ENCODE measurements at regions not wholly inside any gene's neighbourhood (a gene's known extent, or its start where the extent isn't known, plus 50 kb on each side); places are given as distances from the start of the nearest gene placed in this dataset.

- no peaks in the 10 kb centered on the region for H3K36me3 ChIP-seq
- no peak overlapping the region for H3K4me3 ChIP-seq (ENCODE audit: low read depth, low read length)
- no peaks in the 10 kb centered on the region for H3K9me3 ChIP-seq (ENCODE audit: severe bottlenecking)
- no peak for DNase-seq
- no peaks in the 10 kb centered on the region for H3K27me3 ChIP-seq (ENCODE audit: insufficient read depth, low read depth, severe bottlenecking)
- H3K27ac ChIP-seq = no peak overlapping the region
- TF ChIP-seq CTCF (IDR thresholded peaks at IDR 0.05; ENCODE audit: low read depth, low read length) = no peak
Observed at GRCh38 chr4:12579172-12579571, 905.0 kb downstream of the RAB28 start.

GRCh38 chr4:12576409-12576808 lies 907.7 kb downstream of the RAB28 start:
- Histone ChIP-seq H3K36me3 (no peaks in the 10 kb centered on the region), H3K4me3 (ENCODE audit: low read depth, low read length) (no peak overlapping the region), H3K9me3 (ENCODE audit: severe bottlenecking) (no peaks in the 10 kb centered on the region), H3K27me3 (ENCODE audit: insufficient read depth, low read depth, severe bottlenecking) (no peaks in the 10 kb centered on the region), H3K27ac (no peak overlapping the region)
- no peak for DNase-seq
- TF ChIP-seq CTCF (IDR thresholded peaks at IDR 0.05; ENCODE audit: low read depth, low read length) = no peak

- TF ChIP-seq CTCF (IDR thresholded peaks at IDR 0.05; ENCODE audit: low read depth, low read length) = no peak
- H3K27ac ChIP-seq = no peak overlapping the region
- DNase-seq = no peak
- no peak overlapping the region for H3K4me3 ChIP-seq (ENCODE audit: low read depth, low read length)
- no peaks in the 10 kb centered on the region for H3K36me3 ChIP-seq
- H3K9me3 ChIP-seq (ENCODE audit: severe bottlenecking) = no peaks in the 10 kb centered on the region
- H3K27me3 ChIP-seq (ENCODE audit: insufficient read depth, low read depth, severe bottlenecking) = no peaks in the 10 kb centered on the region
Observed at GRCh38 chr4:12573716-12574115, 910.4 kb downstream of the RAB28 start.

- TF ChIP-seq CTCF (IDR thresholded peaks at IDR 0.05; ENCODE audit: low read depth, low read length) = no peak
- no peaks in the 10 kb centered on the region for H3K9me3 ChIP-seq (ENCODE audit: severe bottlenecking)
- no peak for DNase-seq
- H3K27ac ChIP-seq = no peak overlapping the region
- H3K4me3 ChIP-seq (ENCODE audit: low read depth, low read length) = no peak overlapping the region
- no peaks in the 10 kb centered on the region for H3K27me3 ChIP-seq (ENCODE audit: insufficient read depth, low read depth, severe bottlenecking)
- no peaks in the 10 kb centered on the region for H3K36me3 ChIP-seq
Observed at GRCh38 chr4:12562476-12563140, 921.5 kb downstream of the RAB28 start.

GRCh38 chr4:12562021-12562420 lies 922.1 kb downstream of the RAB28 start:
- no peak for DNase-seq
- Histone ChIP-seq H3K27ac (no peak overlapping the region), H3K4me3 (ENCODE audit: low read depth, low read length) (no peak overlapping the region), H3K36me3 (no peaks in the 10 kb centered on the region), H3K27me3 (ENCODE audit: insufficient read depth, low read depth, severe bottlenecking) (no peaks in the 10 kb centered on the region), H3K9me3 (ENCODE audit: severe bottlenecking) (no peaks in the 10 kb centered on the region)
- TF ChIP-seq CTCF (IDR thresholded peaks at IDR 0.05; ENCODE audit: low read depth, low read length) = no peak

- TF ChIP-seq CTCF (IDR thresholded peaks at IDR 0.05; ENCODE audit: low read depth, low read length) = no peak
- DNase-seq = no peak
- no peaks in the 10 kb centered on the region for H3K36me3 ChIP-seq
- H3K27ac ChIP-seq = no peak overlapping the region
- H3K4me3 ChIP-seq (ENCODE audit: low read depth, low read length) = no peak overlapping the region
- no peaks in the 10 kb centered on the region for H3K9me3 ChIP-seq (ENCODE audit: severe bottlenecking)
- H3K27me3 ChIP-seq (ENCODE audit: insufficient read depth, low read depth, severe bottlenecking) = no peaks in the 10 kb centered on the region
Observed at GRCh38 chr4:12555011-12555410, 929.1 kb downstream of the RAB28 start.
